Progenitor cell of endocrine pancreas (in vitro differentiated cells): ENCODE measurements at regions not wholly inside any gene's neighbourhood (a gene's known extent, or its start where the extent isn't known, plus 50 kb on each side); places are given as distances from the start of the nearest gene placed in this dataset.
"Not testable (repeated sequence)": the region's sequence is repeated elsewhere in the genome, so short reads cannot be mapped to it uniquely, and the experiment has no call there.

Source experiments
- DNase-seq: peaks from one replicate; pipeline ENCODE4 v3.0.0; 2021; ENCODE audit warnings: low spot score; ENCODE audit not compliant: unreplicated experiment
- H3K27ac Mint-ChIP-seq: 2 replicates; pipeline ENCODE4 v1.8.0; 2021; ENCODE audit warnings: mild to moderate bottlenecking, moderate library complexity, mixed read lengths
- H3K27me3 Mint-ChIP-seq: 2 replicates; pipeline ENCODE4 v1.8.0; 2021; ENCODE audit warnings: mixed read lengths
- H3K36me3 Mint-ChIP-seq: 2 replicates; pipeline ENCODE4 v1.8.0; 2022; ENCODE audit warnings: mixed read lengths; ENCODE audit not compliant: insufficient read depth
- H3K4me1 Mint-ChIP-seq: 2 replicates; pipeline ENCODE4 v1.8.0; 2021; ENCODE audit warnings: low read depth, mixed read lengths
- H3K4me3 Mint-ChIP-seq: 2 replicates; pipeline ENCODE4 v1.8.0; 2021; ENCODE audit warnings: low read depth, mild to moderate bottlenecking, moderate library complexity, mixed read lengths
- H3K9me3 Mint-ChIP-seq: 2 replicates; pipeline ENCODE4 v1.8.0; 2021; ENCODE audit warnings: low read depth, mixed read lengths
- TF ChIP-seq, protein P1 (sequence below): fragments of 200-600 bp; sonication (generic); IDR thresholded peaks from one replicate; pipeline ENCODE4 v1.5.0; 2021; ENCODE audit warnings: antibody characterized with exemption, mild to moderate bottlenecking; ENCODE audit not compliant: unreplicated experiment

DNA sequence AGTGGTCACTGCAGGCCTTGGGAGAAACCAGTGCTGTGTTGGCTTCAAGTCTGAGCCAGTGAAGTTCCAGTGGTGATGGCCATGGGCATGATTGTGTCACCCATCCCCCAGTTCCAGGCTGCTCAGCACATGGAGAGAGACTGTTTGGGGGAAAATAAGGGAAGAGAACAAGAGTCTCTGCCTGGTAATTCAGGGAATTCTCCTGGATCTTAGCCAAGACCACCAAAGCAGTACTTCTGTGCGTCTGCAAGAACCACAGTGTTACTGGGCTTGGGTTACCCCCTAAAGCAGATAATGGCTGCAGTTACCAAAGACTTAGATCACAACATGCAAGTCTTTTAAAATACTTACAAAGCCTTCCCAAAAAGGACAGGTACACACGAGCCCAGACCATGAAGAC, 225.0 kb upstream of the SEMA3C start:
- TF ChIP-seq, protein P1, sequence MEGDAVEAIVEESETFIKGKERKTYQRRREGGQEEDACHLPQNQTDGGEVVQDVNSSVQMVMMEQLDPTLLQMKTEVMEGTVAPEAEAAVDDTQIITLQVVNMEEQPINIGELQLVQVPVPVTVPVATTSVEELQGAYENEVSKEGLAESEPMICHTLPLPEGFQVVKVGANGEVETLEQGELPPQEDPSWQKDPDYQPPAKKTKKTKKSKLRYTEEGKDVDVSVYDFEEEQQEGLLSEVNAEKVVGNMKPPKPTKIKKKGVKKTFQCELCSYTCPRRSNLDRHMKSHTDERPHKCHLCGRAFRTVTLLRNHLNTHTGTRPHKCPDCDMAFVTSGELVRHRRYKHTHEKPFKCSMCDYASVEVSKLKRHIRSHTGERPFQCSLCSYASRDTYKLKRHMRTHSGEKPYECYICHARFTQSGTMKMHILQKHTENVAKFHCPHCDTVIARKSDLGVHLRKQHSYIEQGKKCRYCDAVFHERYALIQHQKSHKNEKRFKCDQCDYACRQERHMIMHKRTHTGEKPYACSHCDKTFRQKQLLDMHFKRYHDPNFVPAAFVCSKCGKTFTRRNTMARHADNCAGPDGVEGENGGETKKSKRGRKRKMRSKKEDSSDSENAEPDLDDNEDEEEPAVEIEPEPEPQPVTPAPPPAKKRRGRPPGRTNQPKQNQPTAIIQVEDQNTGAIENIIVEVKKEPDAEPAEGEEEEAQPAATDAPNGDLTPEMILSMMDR: no peak
- H3K27me3 Mint-ChIP-seq: no peaks in the 10 kb centered on the region
- peaks cover 31% of the 10 kb centered on the region for H3K9me3 Mint-ChIP-seq
- no peak overlapping the region for H3K27ac Mint-ChIP-seq
- no peak overlapping the region for H3K4me3 Mint-ChIP-seq
- DNase-seq: no peak
- peaks cover 2% of the 10 kb centered on the region for H3K36me3 Mint-ChIP-seq
- peaks cover 11% of the 10 kb centered on the region for H3K4me1 Mint-ChIP-seq

DNA sequence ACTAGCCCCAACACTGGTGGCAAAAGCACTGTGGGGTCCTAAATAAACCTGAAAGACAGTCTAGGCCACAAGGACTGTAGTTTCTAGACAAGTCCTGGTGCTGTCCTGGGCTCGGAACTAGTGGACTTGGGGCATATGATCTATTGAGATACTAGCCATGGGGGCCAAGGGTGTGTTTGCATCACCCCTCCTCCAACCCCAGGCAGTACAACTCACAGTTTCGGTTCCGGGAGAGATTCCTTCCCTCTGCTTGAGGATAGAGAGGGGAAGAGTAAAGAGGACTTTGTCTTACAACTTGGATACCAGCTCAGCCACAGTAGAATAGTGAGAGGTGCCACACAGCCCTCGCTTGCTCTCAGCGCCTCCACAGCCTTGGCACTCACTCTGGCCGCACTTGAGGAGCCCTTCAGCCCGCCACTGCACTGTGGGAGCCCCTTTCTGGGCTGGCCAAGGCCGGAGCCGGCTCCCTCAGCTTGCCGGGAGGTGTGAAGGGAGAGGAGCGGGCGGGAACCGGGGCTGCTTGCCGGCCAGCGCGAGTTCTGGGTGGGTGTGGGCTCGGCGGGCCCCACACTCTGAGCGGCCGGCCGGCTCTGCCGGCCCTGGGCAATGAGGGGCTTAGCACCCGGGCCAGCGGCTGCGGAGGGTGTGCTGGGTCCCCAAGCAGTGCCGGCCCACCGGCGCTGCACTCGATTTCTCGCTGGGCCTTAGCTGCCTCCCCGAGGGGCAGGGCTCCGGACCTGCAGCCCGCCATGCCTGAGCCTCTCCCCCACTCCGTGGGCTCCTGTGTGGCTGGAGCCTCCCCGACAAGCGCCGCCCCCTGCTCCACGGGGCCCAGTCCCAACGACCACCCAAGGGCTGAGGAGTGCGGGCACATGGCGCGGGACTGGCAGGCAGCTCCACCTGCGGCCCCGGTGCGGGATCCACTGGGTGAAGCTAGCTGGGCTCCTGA, 222.7 kb upstream of the SEMA3C start:
- not testable (repeated sequence) for H3K36me3 Mint-ChIP-seq, H3K4me3 Mint-ChIP-seq, H3K27me3 Mint-ChIP-seq, DNase-seq, H3K27ac Mint-ChIP-seq
- Mint-ChIP-seq H3K4me1 (peaks cover 13% of the 10 kb centered on the region), H3K9me3 (peaks cover 22% of the 10 kb centered on the region)

DNA sequence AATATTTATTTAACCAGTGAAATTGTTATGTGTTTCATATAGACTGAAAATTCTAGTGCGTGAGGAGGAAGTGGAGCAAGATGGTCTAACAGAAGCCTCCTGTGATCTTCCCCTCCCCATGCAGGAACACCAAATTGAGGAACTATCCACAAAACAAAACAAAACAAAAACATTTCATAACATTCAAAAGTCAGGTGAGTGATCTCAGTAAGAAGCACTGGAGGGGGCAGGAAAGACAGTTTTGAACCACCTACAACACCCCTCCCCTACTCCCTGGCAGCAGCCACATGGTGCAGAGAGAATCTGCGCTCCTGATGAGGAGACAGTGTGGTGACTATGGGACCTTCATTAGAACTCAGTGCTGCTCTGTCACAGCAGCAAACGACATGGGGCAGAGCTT, 221.9 kb upstream of the SEMA3C start:
- H3K4me1 Mint-ChIP-seq: peaks cover 13% of the 10 kb centered on the region
- no peak overlapping the region for H3K27ac Mint-ChIP-seq
- TF ChIP-seq, protein P1: no peak
- peaks cover 18% of the 10 kb centered on the region for H3K9me3 Mint-ChIP-seq
- H3K36me3 Mint-ChIP-seq: no peaks in the 10 kb centered on the region
- H3K4me3 Mint-ChIP-seq: no peak overlapping the region
- DNase-seq: no peak
- no peaks in the 10 kb centered on the region for H3K27me3 Mint-ChIP-seq

DNA sequence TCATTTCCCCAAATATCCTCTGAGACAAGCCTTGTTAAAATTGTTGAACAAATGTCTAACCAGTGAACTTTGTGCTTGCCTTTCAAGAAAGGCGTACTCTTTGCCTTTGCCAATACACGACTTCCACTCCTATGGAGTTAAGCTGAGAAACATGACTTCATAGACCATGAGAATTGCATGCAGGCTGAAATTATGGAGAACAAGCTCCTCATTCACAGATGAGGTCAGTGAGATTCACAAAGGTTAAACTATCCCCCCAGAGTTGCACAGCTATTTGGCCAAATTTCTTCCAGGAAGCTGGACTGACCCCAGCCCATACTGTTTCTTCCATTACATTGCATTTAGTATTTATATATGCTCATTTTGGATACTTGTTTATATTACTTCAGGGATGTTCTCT, 221.4 kb upstream of the SEMA3C start:
- DNase-seq: no peak
- Mint-ChIP-seq H3K4me3 (no peak overlapping the region), H3K36me3 (no peaks in the 10 kb centered on the region), H3K9me3 (peaks cover 16% of the 10 kb centered on the region), H3K27ac (no peak overlapping the region), H3K27me3 (no peaks in the 10 kb centered on the region), H3K4me1 (peaks cover 13% of the 10 kb centered on the region)
- TF ChIP-seq, protein P1: no peak

DNA sequence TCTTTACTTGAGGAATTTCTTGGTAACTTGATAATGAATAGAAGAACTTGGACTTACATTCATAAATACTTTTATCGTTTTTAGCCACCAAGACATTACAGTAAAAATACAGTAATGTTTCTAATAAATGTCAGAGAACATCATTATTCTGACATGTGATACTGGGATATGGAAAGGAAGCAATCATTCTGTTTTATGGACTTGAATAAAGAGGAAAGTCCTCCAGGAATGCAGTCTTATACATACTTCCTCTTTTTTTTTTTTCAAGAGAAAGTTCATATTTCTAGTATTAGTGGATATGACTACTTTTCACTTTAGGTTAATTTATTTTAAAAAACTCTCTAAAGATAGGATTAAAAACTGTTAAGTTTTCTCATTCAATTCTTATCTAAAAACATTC, 220.0 kb upstream of the SEMA3C start:
- H3K9me3 Mint-ChIP-seq: peaks cover 10% of the 10 kb centered on the region
- TF ChIP-seq, protein P1: no peak
- H3K36me3 Mint-ChIP-seq: no peaks in the 10 kb centered on the region
- H3K4me3 Mint-ChIP-seq: no peak overlapping the region
- no peak overlapping the region for H3K27ac Mint-ChIP-seq
- H3K27me3 Mint-ChIP-seq: no peaks in the 10 kb centered on the region
- DNase-seq: no peak
- H3K4me1 Mint-ChIP-seq: peaks cover 13% of the 10 kb centered on the region

DNA sequence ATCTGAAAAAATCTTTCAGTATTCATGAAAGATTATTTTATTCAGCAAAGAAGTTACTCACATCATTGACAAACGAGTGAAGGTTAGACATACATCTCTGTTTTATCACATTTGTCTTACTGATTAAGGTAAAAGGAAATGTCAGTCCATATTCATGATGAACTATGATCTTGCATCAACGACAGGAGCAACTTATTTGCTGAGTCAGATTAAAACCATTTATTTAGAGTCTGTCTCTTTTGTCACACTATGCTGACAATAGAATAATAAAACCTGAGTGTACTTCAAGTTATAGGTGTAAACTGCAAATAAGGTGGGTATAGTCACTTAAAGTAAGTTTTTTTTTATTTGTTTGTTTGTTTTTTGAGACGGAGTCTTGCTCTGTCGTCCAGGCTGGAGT, 216.5 kb upstream of the SEMA3C start:
- Mint-ChIP-seq H3K4me3 (no peak overlapping the region), H3K36me3 (no peaks in the 10 kb centered on the region), H3K4me1 (peaks cover 12% of the 10 kb centered on the region), H3K27ac (no peak overlapping the region), H3K9me3 (peaks cover 3% of the 10 kb centered on the region), H3K27me3 (no peaks in the 10 kb centered on the region)
- DNase-seq: no peak
- TF ChIP-seq, protein P1: no peak
